ENCODE measurements at regions not wholly inside any gene's neighbourhood (a gene's known extent, or its start where the extent isn't known, plus 50 kb on each side); places are given as distances from the start of the nearest gene placed in this dataset.
"Not testable (repeated sequence)": the region's sequence is repeated elsewhere in the genome, so short reads cannot be mapped to it uniquely, and the experiment has no call there.

DNA sequence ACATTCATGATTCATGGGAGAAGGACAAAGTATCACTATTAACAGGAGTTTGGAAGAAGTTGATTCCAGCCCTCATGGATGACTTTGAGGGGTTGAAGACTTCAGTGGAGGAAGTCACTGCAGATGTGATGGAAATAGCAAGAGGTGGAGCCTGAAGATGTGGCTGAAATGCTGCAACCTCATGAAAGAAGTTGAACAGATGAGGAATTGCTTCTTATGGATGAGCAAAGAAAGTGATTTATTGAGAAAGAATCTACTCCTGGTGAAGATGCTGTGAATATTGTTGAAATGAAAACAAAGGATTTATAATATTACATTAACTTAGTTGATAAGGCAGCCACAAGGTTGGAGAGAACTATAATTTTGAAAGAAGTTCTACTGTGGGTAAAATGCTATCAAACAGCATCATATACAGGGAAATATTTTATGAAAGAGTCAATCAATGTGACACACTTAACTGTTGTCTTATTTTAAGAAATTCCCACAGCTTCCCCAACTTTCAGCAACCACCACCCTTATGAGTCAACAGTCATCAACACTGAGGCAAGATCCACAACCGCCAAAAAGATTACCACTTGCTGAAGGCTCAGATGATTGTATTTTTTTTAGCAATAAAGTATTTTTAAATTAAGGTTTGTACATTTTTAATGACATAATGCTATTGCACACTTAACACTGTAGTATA lies 302.6 kb downstream of the CBLL2 start:
- TF ChIP-seq, protein P1, sequence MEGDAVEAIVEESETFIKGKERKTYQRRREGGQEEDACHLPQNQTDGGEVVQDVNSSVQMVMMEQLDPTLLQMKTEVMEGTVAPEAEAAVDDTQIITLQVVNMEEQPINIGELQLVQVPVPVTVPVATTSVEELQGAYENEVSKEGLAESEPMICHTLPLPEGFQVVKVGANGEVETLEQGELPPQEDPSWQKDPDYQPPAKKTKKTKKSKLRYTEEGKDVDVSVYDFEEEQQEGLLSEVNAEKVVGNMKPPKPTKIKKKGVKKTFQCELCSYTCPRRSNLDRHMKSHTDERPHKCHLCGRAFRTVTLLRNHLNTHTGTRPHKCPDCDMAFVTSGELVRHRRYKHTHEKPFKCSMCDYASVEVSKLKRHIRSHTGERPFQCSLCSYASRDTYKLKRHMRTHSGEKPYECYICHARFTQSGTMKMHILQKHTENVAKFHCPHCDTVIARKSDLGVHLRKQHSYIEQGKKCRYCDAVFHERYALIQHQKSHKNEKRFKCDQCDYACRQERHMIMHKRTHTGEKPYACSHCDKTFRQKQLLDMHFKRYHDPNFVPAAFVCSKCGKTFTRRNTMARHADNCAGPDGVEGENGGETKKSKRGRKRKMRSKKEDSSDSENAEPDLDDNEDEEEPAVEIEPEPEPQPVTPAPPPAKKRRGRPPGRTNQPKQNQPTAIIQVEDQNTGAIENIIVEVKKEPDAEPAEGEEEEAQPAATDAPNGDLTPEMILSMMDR (IDR thresholded peaks at IDR 0.05; ENCODE audit: control insufficient read depth, insufficient read depth, low read depth, low read length, missing control alignments): no peak
- peak; percentile 8 for DNase-seq (ENCODE audit: low read depth)
- H3K4me3 ChIP-seq (ENCODE audit: control insufficient read depth, low read depth, low read length): no peak overlapping the region

DNA sequence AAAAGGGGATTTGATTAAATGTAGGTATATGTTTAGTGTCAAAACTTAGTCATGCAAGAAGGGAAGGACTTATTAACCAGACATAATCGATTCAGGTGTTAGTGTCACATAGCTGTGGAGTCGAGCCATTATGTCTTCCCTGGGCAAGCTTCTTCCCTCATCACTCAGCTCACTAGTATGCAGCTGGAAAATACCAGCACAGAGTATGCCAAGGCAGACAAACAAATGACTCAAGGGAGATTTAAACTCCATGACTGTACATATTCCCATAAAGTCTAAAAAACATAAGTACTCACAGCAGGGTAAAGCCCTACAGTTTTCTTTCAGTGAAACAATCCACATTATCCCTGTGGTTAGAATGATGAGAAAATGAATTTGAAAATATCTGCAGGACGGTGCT lies 304.5 kb downstream of the CBLL2 start:
- peak; percentile 14 for DNase-seq (ENCODE audit: low read depth)

DNA sequence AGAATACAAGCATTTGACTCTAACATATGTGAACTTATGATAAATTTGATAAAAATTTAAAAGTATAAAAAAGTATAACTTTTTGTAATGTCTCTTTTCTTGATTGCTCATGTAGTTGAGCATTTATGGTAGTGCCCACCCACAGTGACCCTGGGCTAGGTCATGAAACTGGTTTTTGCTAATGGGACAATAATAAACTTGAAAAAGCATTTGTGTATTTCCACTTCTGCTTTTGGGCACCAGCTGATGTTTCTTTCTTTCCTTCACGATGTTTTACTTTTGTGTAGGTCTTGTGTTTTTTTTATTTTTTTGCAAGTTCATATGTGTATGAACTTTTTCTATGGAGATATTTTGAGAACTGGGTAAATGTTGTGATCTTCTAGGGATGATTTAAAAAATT lies 313.1 kb downstream of the CBLL2 start:
- TF ChIP-seq, protein P1 (IDR thresholded peaks at IDR 0.05; ENCODE audit: control insufficient read depth, insufficient read depth, low read depth, low read length, missing control alignments): no peak
- DNase-seq (ENCODE audit: low read depth): no peak
- H3K4me3 ChIP-seq (ENCODE audit: control insufficient read depth, low read depth, low read length): no peak overlapping the region

More for the DNA sequence above, 304.5 kb downstream of the CBLL2 start:
- TF ChIP-seq, protein P1 (IDR thresholded peaks at IDR 0.05; ENCODE audit: control insufficient read depth, insufficient read depth, low read depth, low read length, missing control alignments): no peak
- H3K4me3 ChIP-seq (ENCODE audit: control insufficient read depth, low read depth, low read length): no peak overlapping the region

DNA sequence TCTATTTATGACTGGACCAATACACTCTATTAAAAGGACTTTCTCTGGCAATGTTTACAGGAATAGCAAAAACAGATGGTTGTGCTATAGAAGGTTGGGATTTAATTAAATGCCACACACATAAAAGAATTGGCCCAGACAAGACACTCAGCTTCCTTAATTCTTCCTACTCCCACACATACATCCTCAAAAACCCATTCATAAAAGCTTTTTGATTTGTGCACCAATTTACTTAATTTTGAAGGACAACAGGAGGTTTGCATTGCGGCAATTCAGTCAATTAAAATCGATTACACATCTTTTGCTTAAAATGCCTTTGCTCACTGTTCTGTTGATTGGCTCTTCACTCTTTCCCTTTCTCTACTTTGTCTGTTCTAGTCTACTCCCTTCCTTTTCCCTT lies 317.1 kb downstream of the CBLL2 start:
- TF ChIP-seq, protein P1 (IDR thresholded peaks at IDR 0.05; ENCODE audit: control insufficient read depth, insufficient read depth, low read depth, low read length, missing control alignments): no peak
- DNase-seq (ENCODE audit: low read depth): no peak
- H3K4me3 ChIP-seq (ENCODE audit: control insufficient read depth, low read depth, low read length): no peak overlapping the region

DNA sequence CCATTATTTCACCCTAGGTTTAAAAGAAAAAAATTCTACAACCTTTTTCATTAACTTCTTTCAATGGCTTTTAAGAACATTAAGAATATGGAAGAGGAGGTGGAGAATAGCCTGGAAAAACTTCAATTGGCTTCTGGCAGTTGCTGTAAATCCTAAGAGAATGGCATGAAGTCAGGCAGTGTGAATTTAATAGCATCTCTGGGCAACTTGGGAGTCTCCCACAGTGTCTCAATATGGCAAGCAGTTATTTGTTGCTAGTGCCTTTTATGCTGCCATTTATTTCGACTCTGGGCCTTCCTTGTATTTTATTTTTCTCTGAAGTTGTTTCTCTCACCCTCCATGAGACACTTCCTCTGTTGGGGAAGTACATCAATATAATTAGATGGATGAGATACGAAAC lies 322.1 kb downstream of the CBLL2 start:
- TF ChIP-seq, protein P1 (IDR thresholded peaks at IDR 0.05; ENCODE audit: control insufficient read depth, insufficient read depth, low read depth, low read length, missing control alignments): no peak
- no peak for DNase-seq (ENCODE audit: low read depth)

DNA sequence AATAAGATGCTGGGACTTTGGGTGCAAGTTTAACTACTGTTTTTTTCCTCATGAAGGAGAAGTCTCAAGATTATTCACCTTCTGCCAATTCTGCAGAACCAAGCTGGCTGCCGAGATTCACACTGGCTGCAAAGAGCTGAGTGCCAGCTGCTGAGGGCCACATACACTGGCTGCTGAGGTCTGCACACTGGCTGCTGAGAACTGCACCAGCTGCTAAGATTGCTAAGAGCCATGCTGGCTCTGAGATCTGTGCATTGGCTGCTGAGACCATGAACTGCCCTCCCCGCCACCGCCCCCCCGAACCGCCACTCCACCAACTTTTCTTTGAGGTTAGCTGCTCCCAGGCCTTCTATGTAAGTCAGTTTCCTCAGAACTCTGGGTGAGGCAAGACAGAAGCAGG lies 330.3 kb downstream of the CBLL2 start:
- TF ChIP-seq, protein P1 (IDR thresholded peaks at IDR 0.05; ENCODE audit: control insufficient read depth, insufficient read depth, low read depth, low read length, missing control alignments): no peak
- DNase-seq (ENCODE audit: low read depth): no peak
- H3K4me3 ChIP-seq (ENCODE audit: control insufficient read depth, low read depth, low read length): no peak overlapping the region

More for the DNA sequence above, 322.1 kb downstream of the CBLL2 start:
- H3K4me3 ChIP-seq (ENCODE audit: control insufficient read depth, low read depth, low read length): no peak overlapping the region

DNA sequence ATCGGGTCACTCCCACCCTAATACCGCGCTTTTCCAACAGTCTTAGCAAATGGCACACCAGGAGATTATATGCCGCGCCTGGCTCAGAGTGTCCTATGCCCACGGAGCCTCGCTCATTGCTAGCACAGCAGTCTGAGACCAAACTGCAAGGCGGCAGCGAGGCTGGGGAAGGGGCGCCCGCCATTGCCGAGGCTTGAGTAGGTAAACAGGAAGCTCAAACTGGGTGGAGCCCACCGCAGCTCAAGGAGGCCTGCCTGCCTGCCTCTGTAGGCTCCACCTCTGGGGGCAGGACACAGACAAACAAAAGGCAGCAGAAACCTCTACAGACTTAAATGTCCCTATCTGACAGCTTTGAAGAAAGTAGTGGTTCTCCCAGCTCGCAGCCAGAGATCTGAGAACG lies 336.7 kb downstream of the CBLL2 start:
- not testable (repeated sequence) for DNase-seq (ENCODE audit: low read depth); H3K4me3 ChIP-seq (ENCODE audit: control insufficient read depth, low read depth, low read length)
